ENCODE measurements at regions not wholly inside any gene's neighbourhood (a gene's known extent, or its start where the extent isn't known, plus 50 kb on each side); places are given as distances from the start of the nearest gene placed in this dataset.

GRCh38 chr1:190616235-190616634, 138.6 kb upstream of the BRINP3 start:
- TF ChIP-seq, protein P1, sequence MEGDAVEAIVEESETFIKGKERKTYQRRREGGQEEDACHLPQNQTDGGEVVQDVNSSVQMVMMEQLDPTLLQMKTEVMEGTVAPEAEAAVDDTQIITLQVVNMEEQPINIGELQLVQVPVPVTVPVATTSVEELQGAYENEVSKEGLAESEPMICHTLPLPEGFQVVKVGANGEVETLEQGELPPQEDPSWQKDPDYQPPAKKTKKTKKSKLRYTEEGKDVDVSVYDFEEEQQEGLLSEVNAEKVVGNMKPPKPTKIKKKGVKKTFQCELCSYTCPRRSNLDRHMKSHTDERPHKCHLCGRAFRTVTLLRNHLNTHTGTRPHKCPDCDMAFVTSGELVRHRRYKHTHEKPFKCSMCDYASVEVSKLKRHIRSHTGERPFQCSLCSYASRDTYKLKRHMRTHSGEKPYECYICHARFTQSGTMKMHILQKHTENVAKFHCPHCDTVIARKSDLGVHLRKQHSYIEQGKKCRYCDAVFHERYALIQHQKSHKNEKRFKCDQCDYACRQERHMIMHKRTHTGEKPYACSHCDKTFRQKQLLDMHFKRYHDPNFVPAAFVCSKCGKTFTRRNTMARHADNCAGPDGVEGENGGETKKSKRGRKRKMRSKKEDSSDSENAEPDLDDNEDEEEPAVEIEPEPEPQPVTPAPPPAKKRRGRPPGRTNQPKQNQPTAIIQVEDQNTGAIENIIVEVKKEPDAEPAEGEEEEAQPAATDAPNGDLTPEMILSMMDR (conservative IDR thresholded peaks at IDR 0.05; ENCODE audit: low read length), result no peak
- TF ChIP-seq EZH2phosphoT487 (IDR thresholded peaks at IDR 0.05; ENCODE audit: borderline replicate concordance, low read depth, low read length), result no peak

All from OCI-LY7 (cell line).